Fibroblast of pulmonary artery (primary cell): ENCODE measurements at regions not wholly inside any gene's neighbourhood (a gene's known extent, or its start where the extent isn't known, plus 50 kb on each side); places are given as distances from the start of the nearest gene placed in this dataset.

Experiments used
- DNase-seq: peaks from one replicate; pipeline ENCODE4 v3.0.0-alpha.2; 2010; ENCODE audit warnings: low read depth
- H3K4me3 ChIP-seq: replicated peaks from 2 replicates; pipeline ENCODE4 v1.5.1; 2011; ENCODE audit warnings: low read depth, mild to moderate bottlenecking, control low read depth, low read length, moderate library complexity
- CTCF ChIP-seq: IDR thresholded peaks from 2 replicates; pipeline ENCODE4 v1.5.1; 2011; ENCODE audit warnings: mild to moderate bottlenecking, control low read depth, low read length, inconsistent platforms; ENCODE audit errors: missing control alignments

DNA sequence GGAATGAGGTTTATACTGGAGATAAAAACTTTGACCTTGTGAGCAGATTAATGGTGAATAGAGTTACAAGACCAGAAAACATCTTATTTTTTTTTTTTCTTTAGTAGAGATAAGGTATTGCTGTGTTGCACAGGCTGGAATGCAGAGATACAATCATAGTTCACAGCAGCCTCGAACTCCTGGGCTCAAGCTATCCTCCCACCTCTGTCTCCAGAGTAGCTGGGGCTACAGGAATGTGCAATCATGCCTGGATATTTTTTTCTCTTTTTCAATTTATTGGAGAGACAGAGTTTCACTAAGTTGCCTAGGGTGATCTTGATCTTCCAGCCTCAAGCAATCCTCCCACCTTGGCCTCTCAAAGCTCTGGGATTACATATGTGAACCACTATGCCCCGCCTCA, 2139.1 kb downstream of the PCDH9 start:
- no peak for DNase-seq
- TF ChIP-seq CTCF = no peak
- H3K4me3 ChIP-seq = no peak overlapping the region

- TF ChIP-seq CTCF = no peak
- H3K4me3 ChIP-seq = no peak overlapping the region
- no peak for DNase-seq
These were observed 2139.9 kb downstream of the PCDH9 start for GRCh38 chr13:65090186-65090585.

- no peak for DNase-seq
- H3K4me3 ChIP-seq = no peak overlapping the region
- TF ChIP-seq CTCF = no peak
These were observed 2141.2 kb downstream of the PCDH9 start for GRCh38 chr13:65088906-65089305.

- no peak for TF ChIP-seq CTCF
- H3K4me3 ChIP-seq = no peak overlapping the region
- no peak for DNase-seq
These were observed 2144.2 kb downstream of the PCDH9 start for GRCh38 chr13:65085977-65086376.

DNA sequence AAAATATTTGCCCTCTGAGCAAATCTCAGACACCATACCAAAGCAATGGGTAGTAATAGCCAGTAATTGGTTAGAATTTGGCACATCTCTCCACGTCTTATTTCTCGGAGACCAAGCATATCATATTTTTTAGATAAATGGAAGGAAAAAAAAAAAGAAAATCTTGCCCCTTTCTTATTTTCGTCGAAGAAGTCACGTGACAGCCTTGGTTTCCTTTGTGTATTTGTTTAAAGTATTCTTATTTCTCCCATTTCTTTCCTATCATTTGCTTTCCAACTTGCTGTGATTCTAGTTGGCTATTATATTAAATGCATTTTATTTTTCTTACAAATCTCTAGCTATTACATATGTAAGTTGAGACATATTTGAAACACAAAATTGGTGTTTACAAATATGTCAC, 2155.9 kb downstream of the PCDH9 start:
- H3K4me3 ChIP-seq = no peak overlapping the region
- TF ChIP-seq CTCF = no peak
- DNase-seq = no peak

DNA sequence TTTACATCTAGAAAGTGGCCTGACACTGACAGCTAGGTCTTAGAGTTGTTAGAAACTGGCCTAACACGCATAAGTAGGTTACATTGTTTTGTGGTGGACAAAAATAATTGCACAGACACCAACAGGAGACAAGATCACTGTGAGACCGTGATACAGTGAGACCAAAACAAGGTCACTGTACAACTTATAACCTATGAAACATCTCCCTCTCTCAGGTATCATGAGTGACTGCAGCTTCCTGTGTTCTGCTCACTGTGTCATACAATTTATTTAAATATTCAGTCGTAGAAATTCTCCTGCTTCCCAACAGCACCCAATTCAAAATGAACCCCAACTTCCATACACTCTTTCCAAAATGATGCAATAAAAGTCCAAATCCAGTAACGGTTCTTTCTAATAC, 2165.2 kb downstream of the PCDH9 start:
- DNase-seq = no peak
- H3K4me3 ChIP-seq = no peak overlapping the region
- TF ChIP-seq CTCF = no peak

- DNase-seq = peak; percentile 59
- no peak for TF ChIP-seq CTCF
- no peak overlapping the region for H3K4me3 ChIP-seq
These were observed 2166.4 kb downstream of the PCDH9 start for GRCh38 chr13:65063753-65064152.
